ENCODE measurements at regions not wholly inside any gene's neighbourhood (a gene's known extent, or its start where the extent isn't known, plus 50 kb on each side); places are given as distances from the start of the nearest gene placed in this dataset.
A peak's percentile ranks its signal among the peaks of the same experiment; 100 is the strongest.

DNA sequence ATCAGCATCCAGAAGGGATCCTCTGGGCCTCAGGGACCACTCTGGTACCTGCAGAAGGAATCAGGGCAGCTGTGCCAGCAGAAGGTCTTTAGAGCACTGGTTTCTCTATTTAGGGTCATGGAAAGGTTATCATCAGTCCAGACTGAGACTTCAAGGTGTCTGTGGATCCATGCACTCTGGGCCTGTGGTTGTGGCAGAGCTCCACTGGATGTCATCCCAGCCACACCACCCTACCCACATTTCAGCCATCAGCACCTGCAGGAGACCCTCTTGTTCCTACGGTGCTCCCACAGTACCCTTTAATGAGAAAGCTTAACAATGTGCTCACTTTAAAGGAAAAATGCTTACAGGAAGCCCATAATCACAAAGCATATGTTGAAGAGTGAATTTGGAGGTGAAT, 603.4 kb upstream of the CCDC54 start:
- DNase-seq (ENCODE audit: low read depth in 2 of 3, low spot score in 2 of 3) = no peak

DNA sequence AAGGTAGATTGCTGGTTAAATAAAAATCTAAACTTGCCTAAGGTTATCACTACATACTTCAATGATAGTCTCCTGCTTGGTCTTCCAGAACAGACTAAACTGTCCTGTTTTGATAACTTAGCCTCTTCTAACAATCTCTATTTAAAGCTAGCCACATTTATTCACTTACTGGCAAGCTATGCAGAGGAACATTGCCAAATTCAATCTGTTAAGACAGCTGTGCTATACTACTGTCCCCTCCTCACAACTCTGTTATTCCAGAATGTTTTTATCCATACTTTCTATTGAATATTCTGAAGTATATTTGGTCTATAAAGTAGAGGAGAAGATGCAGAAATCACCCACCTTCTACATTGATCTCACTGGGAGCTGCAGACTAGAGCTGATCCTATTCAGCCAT, 594.0 kb upstream of the CCDC54 start:
- DNase-seq (ENCODE audit: low read depth in 2 of 3, low spot score in 2 of 3) = no peak

DNA sequence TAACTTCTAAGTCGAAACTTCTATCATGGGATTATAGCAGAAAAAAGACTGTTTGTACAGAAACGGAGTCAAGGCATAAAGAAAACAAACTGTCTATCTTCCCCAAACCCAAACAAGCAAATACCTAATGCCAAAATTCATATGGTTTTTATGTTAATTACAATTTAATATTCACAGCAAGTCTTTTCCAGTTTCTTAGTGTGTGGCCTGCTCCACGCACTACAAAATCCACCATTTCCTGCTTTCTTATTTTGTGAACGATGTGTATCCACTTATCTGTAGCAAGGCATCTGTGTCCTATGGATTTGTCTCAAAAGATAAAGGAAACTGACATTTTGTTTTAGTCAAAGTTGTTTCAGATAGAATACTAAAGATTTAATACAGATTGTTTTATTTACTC, 588.0 kb upstream of the CCDC54 start:
- DNase-seq (ENCODE audit: low read depth in 2 of 3, low spot score in 2 of 3) = no peak

DNA sequence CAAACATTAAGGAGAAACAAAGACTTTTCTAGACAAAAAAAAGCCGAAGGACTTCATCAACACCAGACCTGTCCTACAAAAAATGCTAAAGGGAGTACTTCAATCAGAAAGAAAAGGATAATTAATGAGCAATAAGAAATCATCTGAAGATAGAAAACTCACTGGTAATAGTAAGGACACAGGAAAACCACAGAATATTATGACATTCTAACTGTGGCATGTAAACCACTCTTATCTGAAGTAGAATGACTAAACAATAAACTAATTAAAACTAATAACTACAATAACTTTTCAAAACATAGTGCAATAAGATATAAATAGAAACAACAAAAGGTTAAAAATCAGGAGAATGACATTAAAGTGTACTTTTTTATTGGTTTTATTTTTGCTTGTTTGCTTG, 584.5 kb upstream of the CCDC54 start:
- DNase-seq (ENCODE audit: low read depth in 2 of 3, low spot score in 2 of 3) = no peak

DNA sequence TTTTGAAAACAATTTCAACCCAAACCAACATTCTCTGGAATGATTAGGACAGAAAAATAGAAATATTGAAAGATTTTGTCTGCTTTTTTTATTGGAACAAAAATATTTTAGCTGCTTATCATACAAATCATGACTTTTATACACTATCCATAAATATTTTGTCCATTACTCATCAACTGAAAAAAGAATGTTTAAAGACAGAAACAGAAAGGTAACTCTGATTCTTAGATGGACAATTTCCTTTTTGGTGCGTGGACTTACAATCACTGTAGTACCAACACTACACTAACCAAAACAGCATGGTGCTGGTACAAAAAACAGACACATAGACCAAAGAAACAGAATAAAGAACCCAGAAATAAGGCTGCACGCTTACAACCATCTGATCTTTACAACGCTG, 582.8 kb upstream of the CCDC54 start:
- DNase-seq (ENCODE audit: low read depth in 2 of 3, low spot score in 2 of 3) = no peak

DNA sequence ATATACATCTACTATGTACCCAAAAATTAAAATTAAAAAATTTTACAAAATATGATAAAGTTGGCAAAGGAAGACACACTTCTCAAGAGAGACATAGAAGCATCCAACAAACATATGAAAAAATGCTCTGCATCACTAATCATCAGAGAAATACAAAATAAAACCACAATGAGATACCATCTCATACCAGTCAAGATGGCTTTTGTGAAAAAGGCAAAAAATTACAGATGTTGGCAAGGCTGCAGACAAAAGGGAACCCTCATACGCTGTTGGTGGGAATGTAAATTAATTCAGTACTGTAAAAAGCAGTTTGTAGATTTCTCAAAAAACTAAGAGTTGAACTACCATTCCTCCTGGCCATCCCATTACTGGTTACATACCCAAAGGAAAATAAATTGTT, 581.7 kb upstream of the CCDC54 start:
- no peak for DNase-seq (ENCODE audit: low read depth in 2 of 3, low spot score in 2 of 3)

DNA sequence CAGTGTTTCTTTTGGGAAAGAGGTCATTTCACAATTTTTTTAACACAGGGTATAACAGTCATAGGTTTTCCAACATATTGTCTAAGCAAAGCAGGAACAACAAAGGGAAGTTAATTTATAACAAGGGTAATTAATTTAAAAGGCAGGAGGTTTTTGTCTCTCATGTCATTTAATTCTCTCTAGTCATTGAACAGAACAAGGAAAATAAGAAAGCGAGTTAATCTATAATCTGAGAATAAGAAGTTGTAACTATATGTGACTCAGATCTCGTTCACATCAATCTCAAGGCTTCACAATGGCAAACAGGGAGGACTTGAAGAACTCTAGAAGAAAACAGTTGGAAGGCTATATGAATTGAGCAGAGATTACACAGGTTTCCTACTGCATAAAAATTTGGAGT, 579.8 kb upstream of the CCDC54 start:
- no peak for DNase-seq (ENCODE audit: low read depth in 2 of 3, low spot score in 2 of 3)

DNA sequence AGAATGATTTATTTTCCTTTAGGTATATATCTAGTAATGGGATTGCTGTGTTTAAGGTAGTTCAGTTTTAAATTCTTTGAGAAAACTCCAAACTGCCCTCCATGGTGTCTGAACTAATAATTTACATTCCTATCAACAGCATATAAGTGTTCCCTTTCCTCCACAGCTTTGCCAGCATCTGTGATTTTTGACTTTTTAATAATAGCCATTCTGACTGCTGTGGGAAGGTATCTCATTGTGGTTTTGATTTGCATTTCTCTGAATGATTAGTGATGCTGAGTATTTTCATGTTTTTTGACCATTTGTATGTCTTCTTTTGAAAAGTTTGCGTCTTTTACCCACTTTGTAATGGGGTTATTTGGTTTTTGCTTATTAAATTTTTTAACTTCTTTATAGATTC, 571.6 kb upstream of the CCDC54 start:
- no peak for DNase-seq (ENCODE audit: low read depth in 2 of 3, low spot score in 2 of 3)

DNA sequence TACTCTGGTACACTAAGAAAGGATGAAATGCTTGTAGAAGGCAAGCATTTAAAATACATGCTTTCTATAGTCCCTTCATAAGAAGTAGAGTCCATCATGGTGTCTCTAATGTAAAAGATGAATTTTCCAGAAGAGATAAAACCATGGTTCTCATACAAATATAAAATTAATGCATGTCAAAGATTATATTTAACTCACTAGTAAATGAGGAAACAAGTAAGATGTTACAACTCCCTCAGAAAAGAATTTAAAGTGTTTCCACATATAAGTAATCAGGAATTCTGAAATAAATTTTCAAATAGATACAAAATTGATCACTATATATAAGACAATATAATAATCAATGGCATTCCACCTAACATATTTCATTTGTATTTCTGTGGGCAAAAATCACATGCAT, 570.3 kb upstream of the CCDC54 start:
- DNase-seq (ENCODE audit: low read depth in 2 of 3, low spot score in 2 of 3) = no peak

DNA sequence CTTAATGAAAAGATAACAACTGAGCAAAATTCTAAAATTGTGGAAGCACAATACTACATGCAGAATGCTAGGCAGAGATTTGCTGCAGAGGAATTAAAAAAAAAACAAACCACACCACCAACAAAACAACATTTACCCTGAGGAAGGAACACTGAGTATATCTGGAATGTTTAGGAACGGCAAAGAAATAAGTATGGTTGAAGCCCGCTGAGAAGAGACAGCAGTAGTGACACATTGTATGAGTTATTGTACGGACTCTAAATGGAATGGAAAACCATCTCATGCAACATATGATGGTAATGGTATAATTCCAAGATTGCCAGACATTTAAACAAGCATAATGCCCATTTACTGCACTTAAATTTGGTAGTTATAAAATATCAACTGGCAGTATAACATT, 568.2 kb upstream of the CCDC54 start:
- DNase-seq (ENCODE audit: low read depth in 2 of 3, low spot score in 2 of 3) = no peak

DNA sequence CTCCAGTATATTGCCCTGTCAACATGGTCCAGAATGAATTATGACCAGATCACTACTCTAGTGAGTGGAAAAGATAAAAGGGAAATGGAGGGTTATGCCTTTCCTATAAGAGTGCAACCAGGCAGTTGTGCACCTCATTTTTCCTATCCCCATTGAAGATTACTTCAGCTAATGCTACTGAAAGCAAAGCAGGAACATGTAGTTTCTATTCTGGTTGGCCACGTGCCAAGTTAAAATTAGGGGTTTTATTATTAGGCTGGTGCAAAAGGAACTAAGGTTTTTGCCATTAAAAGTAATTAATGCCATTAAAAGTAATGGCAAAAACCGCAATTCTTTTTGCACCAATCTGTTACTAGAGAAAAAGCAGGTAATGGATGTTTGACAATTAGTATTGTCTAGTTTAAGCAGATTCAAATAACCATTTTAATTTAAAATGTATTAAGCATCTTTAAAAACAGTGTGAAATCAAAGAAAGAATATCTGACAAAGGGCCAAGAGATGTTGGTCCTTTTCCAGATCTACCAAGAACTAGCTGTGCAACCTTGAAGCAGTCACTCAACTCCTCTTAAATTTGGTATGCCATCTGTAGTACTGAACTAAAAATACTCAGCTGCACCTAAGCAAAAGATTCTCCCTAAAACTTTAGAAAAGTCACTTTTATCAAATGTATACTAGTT, 567.5 kb upstream of the CCDC54 start:
- no peak for DNase-seq (ENCODE audit: low read depth in 2 of 3, low spot score in 2 of 3)

DNA sequence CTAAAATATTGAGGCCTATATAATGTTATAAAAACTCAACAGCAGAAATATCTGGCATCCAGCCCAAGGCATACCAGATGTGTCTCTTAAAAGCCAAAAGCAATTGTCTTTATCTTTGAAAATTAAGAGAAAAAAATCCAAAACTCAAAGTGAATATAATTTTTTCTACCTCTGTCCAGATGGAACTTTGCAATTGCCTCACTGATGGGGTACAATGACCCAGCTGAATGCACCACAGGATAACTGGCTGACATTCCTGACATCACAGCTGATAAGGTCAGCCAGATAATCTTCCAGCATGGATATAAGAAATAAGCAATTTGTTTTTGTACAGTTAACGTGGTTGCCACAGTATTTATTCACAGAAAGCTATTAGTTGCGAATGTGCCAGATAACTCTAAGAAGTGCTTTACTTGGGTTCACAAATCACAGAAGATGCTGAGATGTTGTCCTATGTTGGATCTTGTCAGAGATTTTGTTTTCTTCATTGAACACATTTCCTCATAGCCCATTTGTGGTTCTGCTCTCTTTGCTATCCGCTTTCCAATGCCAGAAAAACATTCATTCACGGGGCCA, 566.9 kb upstream of the CCDC54 start:
- no peak for DNase-seq (ENCODE audit: low read depth in 2 of 3, low spot score in 2 of 3)

DNA sequence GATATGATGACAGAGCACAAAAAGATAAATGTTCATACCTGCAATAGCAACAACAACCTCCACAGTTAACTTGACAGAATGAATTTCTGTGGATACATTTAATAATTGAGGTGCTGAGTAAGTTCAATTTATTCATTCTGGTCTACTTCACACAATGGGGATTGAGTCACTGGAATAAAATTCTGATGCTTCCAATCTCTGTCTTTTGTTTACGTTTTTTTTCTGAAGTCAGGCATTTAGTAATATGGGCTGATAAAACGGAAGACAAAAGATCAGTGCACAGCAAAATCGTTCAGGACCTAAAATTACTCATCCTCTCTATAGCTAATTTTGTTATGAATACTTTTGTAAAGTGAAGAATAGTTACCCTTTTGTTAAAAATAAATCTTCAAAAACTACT, 565.9 kb upstream of the CCDC54 start:
- no peak for DNase-seq (ENCODE audit: low read depth in 2 of 3, low spot score in 2 of 3)

DNA sequence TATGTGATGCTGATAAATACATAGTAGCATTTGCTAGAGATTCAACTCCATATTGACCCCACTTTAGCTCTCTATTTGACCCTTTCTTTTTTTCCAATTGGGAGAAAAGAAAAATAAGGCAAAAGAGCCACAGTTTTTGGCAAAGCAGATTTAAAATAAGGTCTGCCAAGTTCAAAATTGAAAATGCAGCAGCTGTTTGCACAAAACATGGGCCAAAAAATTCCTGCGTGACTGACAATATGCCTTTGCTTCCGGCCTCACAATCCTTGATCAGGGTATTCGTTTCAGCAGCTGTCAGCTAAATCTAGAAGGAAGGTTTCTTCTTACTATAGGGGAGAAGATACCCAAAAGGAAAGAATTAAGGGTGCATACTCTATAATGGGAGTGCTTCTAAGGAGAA, 563.5 kb upstream of the CCDC54 start:
- no peak for DNase-seq (ENCODE audit: low read depth in 2 of 3, low spot score in 2 of 3)

DNA sequence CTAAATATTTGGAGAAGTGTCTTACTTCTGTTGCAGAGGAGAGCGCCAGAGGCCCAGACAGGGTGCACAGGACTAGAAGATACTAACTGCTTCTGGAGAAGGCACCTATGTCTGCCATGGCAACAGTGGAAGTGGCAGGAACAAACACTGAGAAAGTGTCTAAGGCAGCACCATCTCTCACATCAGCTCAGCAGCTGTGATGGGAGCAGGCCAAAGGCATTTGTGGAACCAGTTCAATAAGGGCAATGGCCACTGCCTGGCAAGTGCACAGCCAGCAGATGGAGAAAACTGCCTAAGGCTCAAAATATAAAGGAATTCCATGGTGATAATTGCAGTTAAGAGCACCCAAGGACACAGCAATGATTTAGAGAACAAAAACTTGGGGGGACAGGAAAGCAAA, 563.0 kb upstream of the CCDC54 start:
- DNase-seq (ENCODE audit: low read depth in 2 of 3, low spot score in 2 of 3) = no peak

DNA sequence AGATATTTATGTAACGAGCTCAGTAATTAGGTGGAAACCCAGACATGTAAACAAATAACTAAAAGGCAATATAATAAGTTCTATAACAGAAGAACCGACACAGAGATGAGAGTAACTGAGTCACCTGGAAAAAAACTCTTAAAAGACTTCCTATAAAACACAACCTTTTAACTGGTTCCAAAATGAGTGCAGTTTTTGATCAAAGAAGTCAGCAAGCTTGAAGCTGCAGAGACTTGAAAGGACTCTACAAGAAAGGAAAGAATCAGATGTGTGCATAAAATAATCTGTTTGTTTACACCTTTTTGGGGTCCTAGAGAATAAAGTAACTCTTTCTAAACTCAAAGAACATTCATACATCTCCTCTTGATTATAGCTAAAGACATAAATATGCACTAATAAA, 560.4 kb upstream of the CCDC54 start:
- DNase-seq (ENCODE audit: low read depth in 2 of 3, low spot score in 2 of 3) = no peak

DNA sequence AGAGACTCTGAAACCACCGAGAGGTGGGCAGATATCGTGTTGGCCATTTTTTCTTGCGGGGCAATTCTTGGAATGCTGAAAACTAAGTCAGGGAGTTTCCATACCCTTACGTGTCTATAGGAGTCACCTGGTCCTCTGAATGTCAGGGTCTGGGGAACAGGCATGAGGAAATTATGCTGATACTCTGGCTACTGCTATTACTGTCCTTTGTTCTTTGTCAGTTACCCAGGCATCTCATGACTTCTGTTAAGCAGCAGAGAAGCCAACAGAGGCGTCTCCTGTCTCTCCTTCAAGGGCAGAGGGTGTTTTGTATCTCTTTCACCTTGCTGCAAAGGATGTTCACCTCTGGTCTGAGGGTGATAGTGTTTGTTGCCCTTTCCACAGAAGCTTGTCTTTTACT, 559.5 kb upstream of the CCDC54 start:
- DNase-seq (ENCODE audit: low read depth in 2 of 3, low spot score in 2 of 3) = no peak

DNA sequence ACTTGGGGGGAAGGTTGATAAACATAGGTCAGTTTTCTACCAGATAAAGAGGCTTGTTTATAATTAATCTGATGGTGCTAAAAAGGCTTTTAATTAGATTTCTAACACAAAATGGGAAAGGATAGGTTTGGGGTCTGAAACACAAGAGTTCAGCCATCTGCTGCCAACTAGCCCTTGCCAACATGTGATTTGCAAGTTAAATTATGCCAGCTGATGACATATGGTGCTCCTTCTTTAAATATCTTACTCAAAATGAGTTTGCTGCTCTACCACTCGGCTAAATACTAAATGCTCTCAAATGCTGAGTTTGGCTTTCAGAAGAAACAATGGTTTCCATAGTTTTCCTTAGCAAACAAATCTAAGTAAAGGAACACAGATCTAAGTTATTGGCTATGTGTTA, 557.8 kb upstream of the CCDC54 start:
- DNase-seq (ENCODE audit: low read depth in 2 of 3, low spot score in 2 of 3) = no peak

DNA sequence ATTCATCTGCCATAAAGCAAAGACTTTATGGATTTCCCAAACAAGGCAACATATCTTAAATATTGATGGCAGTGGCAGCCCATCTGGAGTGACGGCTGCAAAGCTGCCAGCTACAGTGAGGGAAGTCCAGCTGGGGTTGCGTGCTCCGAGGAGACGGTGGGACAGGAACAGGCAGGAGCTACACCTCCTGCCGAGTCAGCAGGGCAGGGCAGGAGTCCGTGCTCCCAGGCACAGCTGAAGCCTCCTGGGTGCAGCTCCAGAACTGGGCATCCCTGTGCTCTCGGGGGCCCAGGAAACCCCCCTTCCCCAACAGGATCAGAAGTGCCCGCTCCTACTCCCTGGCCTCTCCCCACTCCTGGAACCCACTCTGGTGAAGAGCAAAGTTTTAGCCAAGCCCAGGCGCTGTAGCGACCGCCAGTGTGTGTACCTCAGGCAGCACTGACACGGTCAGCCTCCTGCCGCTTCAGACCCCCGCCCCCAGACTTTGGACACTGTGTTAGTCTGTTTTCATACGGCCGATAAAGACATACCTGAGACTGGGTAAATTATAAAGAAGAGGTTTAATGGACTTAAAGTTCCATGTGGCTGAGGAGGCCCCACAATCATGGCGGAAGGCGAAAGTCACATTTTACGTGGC, 556.4 kb upstream of the CCDC54 start:
- DNase-seq (ENCODE audit: low read depth in 2 of 3, low spot score in 2 of 3) = no peak

DNA sequence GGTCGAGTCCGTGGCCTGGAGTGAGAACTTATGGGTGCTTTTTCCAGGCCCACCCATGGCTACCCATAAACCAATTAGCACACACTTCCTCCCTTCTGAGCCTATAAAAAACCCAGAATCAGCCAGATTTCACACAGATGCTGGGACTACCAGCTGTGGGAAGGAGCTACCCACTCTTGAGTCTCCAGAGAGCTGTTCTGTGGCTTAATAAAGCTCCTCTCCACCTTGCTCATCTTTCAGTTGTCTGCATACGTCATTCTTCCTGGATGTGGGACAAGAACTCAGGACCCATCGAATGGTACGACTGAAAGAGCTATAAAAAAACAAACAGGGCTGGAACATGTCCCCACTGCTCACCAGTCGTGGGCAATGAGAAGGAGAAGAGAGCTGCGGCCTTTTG, 555.4 kb upstream of the CCDC54 start:
- DNase-seq (ENCODE audit: low read depth in 2 of 3, low spot score in 2 of 3) = no peak

DNA sequence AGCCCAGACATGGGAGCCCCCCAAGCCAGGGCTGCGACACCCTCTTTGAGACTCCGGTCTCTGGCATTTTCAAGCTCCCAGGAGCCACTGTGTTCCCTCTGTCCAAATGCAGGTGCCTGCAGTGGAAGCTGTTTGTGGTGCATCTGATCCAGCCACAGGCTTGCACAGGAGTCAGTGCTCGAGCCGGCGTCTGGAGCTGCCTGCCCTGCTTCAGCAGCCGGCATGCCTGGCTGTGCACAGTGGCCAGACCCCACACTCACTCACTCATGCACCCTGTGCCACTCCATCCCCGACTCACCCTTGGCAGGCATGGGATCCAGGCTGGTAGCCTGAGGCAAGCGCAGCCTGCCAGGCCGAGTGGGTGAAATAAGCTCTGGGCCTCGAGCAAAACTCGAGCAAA, 555.0 kb upstream of the CCDC54 start:
- DNase-seq (ENCODE audit: low read depth in 2 of 3, low spot score in 2 of 3) = no peak

DNA sequence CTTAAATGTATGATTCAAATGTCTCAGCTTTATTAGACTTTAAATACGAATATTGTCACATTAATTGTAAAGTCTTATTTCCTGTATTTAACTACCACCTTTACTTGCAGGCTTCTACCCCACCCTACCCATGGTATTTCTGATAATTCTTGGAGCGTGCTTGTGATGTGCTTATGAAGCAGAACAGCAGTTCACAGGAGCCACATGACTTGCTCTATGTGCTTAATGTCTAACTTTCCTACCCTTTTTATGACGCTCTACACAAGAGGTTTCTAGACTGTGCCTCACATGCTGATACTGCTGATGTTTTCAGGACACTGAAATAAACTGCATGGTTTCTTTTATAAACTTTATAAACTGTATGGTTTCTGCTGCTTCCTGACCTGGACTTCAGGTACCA, 553.5 kb upstream of the CCDC54 start:
- DNase-seq (ENCODE audit: low read depth in 2 of 3, low spot score in 2 of 3) = no peak

DNA sequence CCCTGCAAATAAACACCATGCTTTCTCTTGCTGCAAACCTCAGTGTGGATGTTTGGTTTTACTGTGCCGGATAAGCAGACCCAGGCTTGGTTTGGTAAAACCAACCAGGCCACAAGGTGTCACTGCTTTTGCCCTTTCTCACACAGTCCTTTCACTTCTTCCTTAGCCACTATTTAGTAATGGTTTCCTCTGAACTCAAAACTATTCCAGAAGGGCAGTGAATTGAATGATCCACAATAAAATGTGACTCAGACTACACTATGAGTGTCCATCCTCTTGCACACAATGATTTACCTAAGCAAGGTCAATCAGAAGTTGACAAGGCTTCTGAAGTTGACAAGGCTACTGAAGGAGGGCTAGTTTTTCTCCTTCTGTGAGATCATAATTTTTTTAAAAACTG, 552.4 kb upstream of the CCDC54 start:
- DNase-seq (ENCODE audit: low read depth in 2 of 3, low spot score in 2 of 3) = peak in 2 of 3 donors; percentile 39 to 61
